ENCODE measurements at regions not wholly inside any gene's neighbourhood (a gene's known extent, or its start where the extent isn't known, plus 50 kb on each side); places are given as distances from the start of the nearest gene placed in this dataset.

- H3K4me3 ChIP-seq (ENCODE audit: low read length), result no peak overlapping the region
- no peak for DNase-seq (ENCODE audit: low read depth)
- TF ChIP-seq, protein P1, sequence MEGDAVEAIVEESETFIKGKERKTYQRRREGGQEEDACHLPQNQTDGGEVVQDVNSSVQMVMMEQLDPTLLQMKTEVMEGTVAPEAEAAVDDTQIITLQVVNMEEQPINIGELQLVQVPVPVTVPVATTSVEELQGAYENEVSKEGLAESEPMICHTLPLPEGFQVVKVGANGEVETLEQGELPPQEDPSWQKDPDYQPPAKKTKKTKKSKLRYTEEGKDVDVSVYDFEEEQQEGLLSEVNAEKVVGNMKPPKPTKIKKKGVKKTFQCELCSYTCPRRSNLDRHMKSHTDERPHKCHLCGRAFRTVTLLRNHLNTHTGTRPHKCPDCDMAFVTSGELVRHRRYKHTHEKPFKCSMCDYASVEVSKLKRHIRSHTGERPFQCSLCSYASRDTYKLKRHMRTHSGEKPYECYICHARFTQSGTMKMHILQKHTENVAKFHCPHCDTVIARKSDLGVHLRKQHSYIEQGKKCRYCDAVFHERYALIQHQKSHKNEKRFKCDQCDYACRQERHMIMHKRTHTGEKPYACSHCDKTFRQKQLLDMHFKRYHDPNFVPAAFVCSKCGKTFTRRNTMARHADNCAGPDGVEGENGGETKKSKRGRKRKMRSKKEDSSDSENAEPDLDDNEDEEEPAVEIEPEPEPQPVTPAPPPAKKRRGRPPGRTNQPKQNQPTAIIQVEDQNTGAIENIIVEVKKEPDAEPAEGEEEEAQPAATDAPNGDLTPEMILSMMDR (IDR thresholded peaks at IDR 0.05; ENCODE audit: insufficient read depth, low read depth, low read length, missing control alignments), result no peak
Observed at GRCh38 chr17:71286625-71287024, 834.2 kb upstream of the SOX9 start.

GRCh38 chr17:71287071-71287823 is 833.6 kb upstream of the SOX9 start:
- no peak overlapping the region for H3K4me3 ChIP-seq (ENCODE audit: low read length)
- TF ChIP-seq, protein P1 (IDR thresholded peaks at IDR 0.05; ENCODE audit: insufficient read depth, low read depth, low read length, missing control alignments), result no peak
- DNase-seq (ENCODE audit: low read depth), result no peak

- TF ChIP-seq, protein P1 (IDR thresholded peaks at IDR 0.05; ENCODE audit: insufficient read depth, low read depth, low read length, missing control alignments), result no peak
- DNase-seq (ENCODE audit: low read depth), result no peak
- no peak overlapping the region for H3K4me3 ChIP-seq (ENCODE audit: low read length)
Observed at GRCh38 chr17:71292006-71292405, 828.8 kb upstream of the SOX9 start.

- TF ChIP-seq, protein P1 (IDR thresholded peaks at IDR 0.05; ENCODE audit: insufficient read depth, low read depth, low read length, missing control alignments), result no peak
- DNase-seq (ENCODE audit: low read depth), result no peak
- H3K4me3 ChIP-seq (ENCODE audit: low read length), result no peak overlapping the region
Observed at GRCh38 chr17:71296005-71296404, 824.8 kb upstream of the SOX9 start.

GRCh38 chr17:71301063-71301462 is 819.8 kb upstream of the SOX9 start:
- no peak for DNase-seq (ENCODE audit: low read depth)
- TF ChIP-seq, protein P1 (IDR thresholded peaks at IDR 0.05; ENCODE audit: insufficient read depth, low read depth, low read length, missing control alignments), result no peak
- no peak overlapping the region for H3K4me3 ChIP-seq (ENCODE audit: low read length)

DNA sequence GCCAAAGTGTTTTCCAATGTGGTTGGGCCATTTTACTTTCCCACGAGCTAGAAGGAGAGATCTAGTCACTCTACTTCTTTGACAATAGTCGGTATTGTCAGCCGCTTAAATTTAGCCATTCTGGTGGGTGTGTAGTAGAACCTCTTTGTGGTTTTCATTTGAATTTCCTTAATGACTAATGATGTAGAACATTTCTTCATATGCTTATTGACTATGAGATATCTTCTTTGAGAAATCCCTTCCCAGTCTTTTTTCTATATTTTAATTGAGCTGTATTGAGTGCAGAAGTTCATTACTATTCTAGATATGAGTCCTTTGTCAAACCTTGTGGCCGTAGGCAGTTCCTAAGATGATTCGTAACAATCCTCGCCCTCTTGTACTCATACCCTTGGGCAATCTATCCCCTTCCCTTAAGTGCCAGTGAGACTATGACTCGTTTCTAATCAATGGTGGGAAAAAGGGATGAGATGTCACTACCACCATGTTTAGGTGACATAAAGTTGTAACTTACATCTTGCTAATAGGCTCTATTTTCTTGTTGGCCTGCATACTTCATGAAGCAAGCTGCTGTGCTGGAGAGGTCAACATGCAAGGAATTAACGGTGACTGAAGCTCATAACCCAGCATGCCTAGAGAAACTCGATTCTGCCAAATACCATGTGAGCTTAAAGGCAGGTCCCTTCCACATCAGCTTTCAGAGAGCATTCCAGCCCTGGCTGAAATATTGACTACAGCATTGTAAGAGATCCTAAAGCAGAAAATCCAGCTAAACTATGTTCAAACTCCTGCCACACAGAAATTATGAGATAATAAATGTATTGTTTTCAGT is 817.9 kb upstream of the SOX9 start:
- peak; percentile 64 for DNase-seq (ENCODE audit: low read depth)
- H3K4me3 ChIP-seq (ENCODE audit: low read length), result no peak overlapping the region
- TF ChIP-seq, protein P1 (IDR thresholded peaks at IDR 0.05; ENCODE audit: insufficient read depth, low read depth, low read length, missing control alignments), result no peak
